B cell (primary cell): ENCODE measurements at regions not wholly inside any gene's neighbourhood (a gene's known extent, or its start where the extent isn't known, plus 50 kb on each side); places are given as distances from the start of the nearest gene placed in this dataset.

Experiments
- ATAC-seq: fragments of 200-7000 bp; cut with Tn5 transposase; one replicate; pipeline ENCODE4 v1.10.0; 2021; ENCODE audit warnings: low read depth, mild to moderate bottlenecking, moderate number of reproducible peaks, moderate library complexity
- CTCF ChIA-PET: fragments of 350-600 bp; sonication (Branson Sonifier 250); formaldehyde crosslinking; loops from one replicate; lab custom pipeline; 2021; ENCODE audit warnings: antibody characterized with exemption, inconsistent platforms; lab: Charles Lee
- POLR2A ChIA-PET: fragments of 350-600 bp; sonication (Branson Sonifier 250); formaldehyde crosslinking; loops from one replicate; lab custom pipeline; 2021; ENCODE audit warnings: antibody characterized with exemption; lab: Charles Lee
- DNase-seq: peaks from one replicate; pipeline ENCODE4 v3.0.0; 2013
- H2AFZ ChIP-seq: 2 replicates; pipeline ENCODE4 v1.6.1; 2012; ENCODE audit warnings: mild to moderate bottlenecking, low read depth, low read length; ENCODE audit not compliant: insufficient read depth, poor library complexity, severe bottlenecking
- H3K27ac ChIP-seq, 2 donors: 1 replicate in 1 of 2; 2 replicates in 1 of 2; pipeline ENCODE4 v1.5.1; 2012 to 2013; ENCODE audit warnings: low read length in 2 of 2, mild to moderate bottlenecking in 2 of 2, moderate library complexity in 1 of 2
- H3K27me3 ChIP-seq, 4 experiments: fragments of 200-600 bp in 1 of 4; sonication (generic) in 1 of 4; replicated peaks in 1 of 4; 1 replicate in 2 of 4; 2 replicates in 2 of 4; pipeline versions ENCODE4 v1.6.1 to v1.7.0; 2013 to 2016; ENCODE audit warnings: low read length in 3 of 4, mild to moderate bottlenecking in 2 of 4, mixed read lengths in 1 of 4, moderate library complexity in 1 of 4; ENCODE audit not compliant: insufficient read depth in 4 of 4, control insufficient read depth in 3 of 4; ENCODE audit errors: control extremely low read depth in 1 of 4
- H3K36me3 ChIP-seq, 2 experiments: replicated peaks in 1 of 2; 1 replicate in 1 of 2; 2 replicates in 1 of 2; pipeline versions ENCODE4 v1.6.1 to v1.7.1; 2013; ENCODE audit warnings: low read length in 1 of 2; ENCODE audit not compliant: insufficient read depth in 2 of 2, control insufficient read depth in 1 of 2; ENCODE audit errors: control extremely low read depth in 1 of 2, extremely low read depth in 1 of 2
- H3K4me1 ChIP-seq, 2 donors: fragments of 200-600 bp in 1 of 2; sonication (generic) in 1 of 2; 1 replicate in 1 of 2; 2 replicates in 1 of 2; pipeline versions ENCODE4 v1.5.1 to v1.6.1; 2013 to 2017; ENCODE audit warnings: low read length in 2 of 2; ENCODE audit not compliant: control insufficient read depth in 2 of 2, insufficient read depth in 2 of 2
- H3K4me2 ChIP-seq: replicated peaks from 2 replicates; pipeline ENCODE3; 2012; ENCODE audit warnings: mild to moderate bottlenecking, low read depth, low read length; ENCODE audit not compliant: poor library complexity, severe bottlenecking
- H3K4me3 ChIP-seq, 5 experiments: fragments of 200-600 bp in 1 of 5; sonication (generic) in 1 of 5; 1 replicate in 3 of 5; 2 replicates in 2 of 5; pipeline versions ENCODE4 v1.5.1 to v1.7.0; 2011 to 2016; ENCODE audit warnings: low read length in 4 of 5, mild to moderate bottlenecking in 4 of 5, low read depth in 2 of 5, control low read depth in 1 of 5, moderate library complexity in 1 of 5; ENCODE audit not compliant: insufficient read depth in 1 of 5; ENCODE audit errors: control extremely low read depth in 1 of 5, extremely low read depth in 1 of 5
- H3K79me2 ChIP-seq: fragments of 200-600 bp; sonication (generic); one replicate; pipeline ENCODE4 v1.6.0; 2016; ENCODE audit warnings: low read length; ENCODE audit not compliant: control insufficient read depth, insufficient read depth
- H3K9ac ChIP-seq: fragments of 200-600 bp; sonication (generic); 2 replicates; pipeline ENCODE4 v1.6.1; 2017; ENCODE audit warnings: mild to moderate bottlenecking, low read length, moderate library complexity
- H3K9me3 ChIP-seq, 3 donors: one replicate each; pipeline versions ENCODE4 v1.6.1 to v1.7.1; 2013; ENCODE audit warnings: low read length in 2 of 3; ENCODE audit not compliant: control insufficient read depth in 2 of 3, insufficient read depth in 1 of 3; ENCODE audit errors: control extremely low read depth in 1 of 3
- H4K20me1 ChIP-seq: 2 replicates; pipeline ENCODE4 v1.6.0; 2012; ENCODE audit warnings: mild to moderate bottlenecking, low read length; ENCODE audit not compliant: insufficient read depth, control insufficient read depth, poor library complexity, severe bottlenecking
- H3K27ac Mint-ChIP-seq: one replicate; pipeline ENCODE4 v1.8.0; 2021; ENCODE audit warnings: mixed read lengths
- H3K27me3 Mint-ChIP-seq: one replicate; pipeline ENCODE4 v1.8.0; 2021; ENCODE audit warnings: mixed read lengths
- H3K4me1 Mint-ChIP-seq: one replicate; pipeline ENCODE4 v1.8.0; 2021; ENCODE audit warnings: mixed read lengths
- H3K4me3 Mint-ChIP-seq: one replicate; pipeline ENCODE4 v1.8.0; 2021; ENCODE audit warnings: mixed read lengths
- H3K9me3 Mint-ChIP-seq: one replicate; pipeline ENCODE4 v1.8.0; 2022; ENCODE audit warnings: mixed read lengths; ENCODE audit not compliant: insufficient read depth
- CTCF ChIP-seq: fragments of 200-600 bp; IDR thresholded peaks from one replicate; pipeline ENCODE4 v1.8.0; 2022; ENCODE audit warnings: antibody characterized with exemption, mild to moderate bottlenecking
- EZH2 ChIP-seq: IDR thresholded peaks from 2 replicates; pipeline ENCODE4 v1.6.1; 2012; ENCODE audit warnings: borderline replicate concordance, low read depth, mild to moderate bottlenecking, moderate library complexity, low read length; ENCODE audit not compliant: insufficient read depth, poor library complexity, severe bottlenecking
- WGBS: methylation state at CpG from one replicate; pipeline ENCODE4 v1.1.5; 2013; ENCODE audit warnings: missing lambda C conversion rate; ENCODE audit not compliant: insufficient coverage; 5-methylcytosine and 5-hydroxymethylcytosine counted together
- intact Hi-C: fragments of 100-400 bp; cut with micrococcal nuclease; formaldehyde crosslinking; loops from one replicate; pipeline ENCODE4 v1.10.0; 2022

- Histone ChIP-seq H2AFZ (no peak overlapping the region), H3K4me1 (no peaks in the 10 kb centered on the region), H3K27me3 (no peaks in the 10 kb centered on the region), H4K20me1 (no peaks in the 10 kb centered on the region), H3K4me3 (no peak overlapping the region), H3K27ac (no peak overlapping the region), H3K9ac (no peak overlapping the region), H3K4me2 (no peak overlapping the region), H3K79me2 (no peaks in the 10 kb centered on the region), H3K36me3 (no peaks in the 10 kb centered on the region), H3K9me3 (no peaks in the 10 kb centered on the region)
- intact Hi-C loops: no loop called here
- no peak for DNase-seq
- WGBS: 71% methylated on average over 1 of the region's 2 CpGs
- no peak overlapping the region for H3K27ac Mint-ChIP-seq
- no peak for ATAC-seq
- H3K4me3 Mint-ChIP-seq: no peak overlapping the region
- CTCF ChIA-PET: no interaction called here
- no peaks in the 10 kb centered on the region for H3K27me3 Mint-ChIP-seq
- H3K9me3 Mint-ChIP-seq: peaks cover 5% of the 10 kb centered on the region
- no peaks in the 10 kb centered on the region for H3K4me1 Mint-ChIP-seq
- POLR2A ChIA-PET: no interaction called here
- TF ChIP-seq EZH2 (no peak), CTCF (no peak)
These were observed 458.5 kb upstream of the ARRDC4 start for GRCh38 chr15:97502038-97502437.

GRCh38 chr15:97504031-97504792, 456.3 kb upstream of the ARRDC4 start:
- Histone ChIP-seq H3K27me3 (no peaks in the 10 kb centered on the region), H3K27ac (no peak overlapping the region), H3K4me1 (no peaks in the 10 kb centered on the region), H3K4me3 (no peak overlapping the region), H2AFZ (no peak overlapping the region), H3K36me3 (no peaks in the 10 kb centered on the region), H3K9ac (no peak overlapping the region), H3K9me3 (no peaks in the 10 kb centered on the region), H3K4me2 (no peak overlapping the region), H4K20me1 (no peaks in the 10 kb centered on the region), H3K79me2 (no peaks in the 10 kb centered on the region)
- 83% methylated on average over 2 of the region's 6 CpGs for WGBS
- no peak overlapping the region for H3K4me3 Mint-ChIP-seq
- DNase-seq (no peak), ATAC-seq (no peak)
- no peaks in the 10 kb centered on the region for H3K27me3 Mint-ChIP-seq
- POLR2A ChIA-PET: no interaction called here
- peaks cover 5% of the 10 kb centered on the region for H3K9me3 Mint-ChIP-seq
- no peaks in the 10 kb centered on the region for H3K4me1 Mint-ChIP-seq
- H3K27ac Mint-ChIP-seq: no peak overlapping the region
- no peak for TF ChIP-seq EZH2
- no peak for TF ChIP-seq CTCF
- intact Hi-C loops: no loop called here
- CTCF ChIA-PET: no interaction called here
